Body of pancreas (tissue), 4 donors: ENCODE measurements at regions not wholly inside any gene's neighbourhood (a gene's known extent, or its start where the extent isn't known, plus 50 kb on each side); places are given as distances from the start of the nearest gene placed in this dataset.

Experiments
- POLR2A ChIP-seq, 3 donors: fragments of 450-650 bp; IDR thresholded peaks; one replicate each; pipeline ENCODE4 v1.6.1; 2016; ENCODE audit warnings: antibody characterized with exemption in 3 of 3, mild to moderate bottlenecking in 2 of 3
- TF ChIP-seq, protein P1 (sequence below), 7 experiments: fragments of 450-650 bp in 4 of 7; fragments of 200-600 bp in 3 of 7; sonication (generic) in 3 of 7; IDR thresholded peaks; one replicate each; pipeline ENCODE4 v1.5.1; 2016 to 2019; ENCODE audit warnings: antibody characterized with exemption in 7 of 7

- no peak for TF ChIP-seq POLR2A (IDR thresholded peaks at IDR 0.05)
- TF ChIP-seq, protein P1, sequence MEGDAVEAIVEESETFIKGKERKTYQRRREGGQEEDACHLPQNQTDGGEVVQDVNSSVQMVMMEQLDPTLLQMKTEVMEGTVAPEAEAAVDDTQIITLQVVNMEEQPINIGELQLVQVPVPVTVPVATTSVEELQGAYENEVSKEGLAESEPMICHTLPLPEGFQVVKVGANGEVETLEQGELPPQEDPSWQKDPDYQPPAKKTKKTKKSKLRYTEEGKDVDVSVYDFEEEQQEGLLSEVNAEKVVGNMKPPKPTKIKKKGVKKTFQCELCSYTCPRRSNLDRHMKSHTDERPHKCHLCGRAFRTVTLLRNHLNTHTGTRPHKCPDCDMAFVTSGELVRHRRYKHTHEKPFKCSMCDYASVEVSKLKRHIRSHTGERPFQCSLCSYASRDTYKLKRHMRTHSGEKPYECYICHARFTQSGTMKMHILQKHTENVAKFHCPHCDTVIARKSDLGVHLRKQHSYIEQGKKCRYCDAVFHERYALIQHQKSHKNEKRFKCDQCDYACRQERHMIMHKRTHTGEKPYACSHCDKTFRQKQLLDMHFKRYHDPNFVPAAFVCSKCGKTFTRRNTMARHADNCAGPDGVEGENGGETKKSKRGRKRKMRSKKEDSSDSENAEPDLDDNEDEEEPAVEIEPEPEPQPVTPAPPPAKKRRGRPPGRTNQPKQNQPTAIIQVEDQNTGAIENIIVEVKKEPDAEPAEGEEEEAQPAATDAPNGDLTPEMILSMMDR (IDR thresholded peaks at IDR 0.05), result no peak
These were observed 134.7 kb upstream of the VEPH1 start for GRCh38 chr3:157637866-157638265.
